Stimulated activated CD4-positive, alpha-beta T cell treated with anti-CD3 and anti-CD28 coated beads, Interleukin-12 subunit alpha, Interleukin-12 subunit beta, amount 100 ng/mL, for 48 hours (primary cell): ENCODE measurements at regions not wholly inside any gene's neighbourhood (a gene's known extent, or its start where the extent isn't known, plus 50 kb on each side); places are given as distances from the start of the nearest gene placed in this dataset.
A peak's percentile ranks its signal among the peaks of the same experiment; 100 is the strongest.
"Not testable (repeated sequence)": the region's sequence is repeated elsewhere in the genome, so short reads cannot be mapped to it uniquely, and the experiment has no call there.

Experiments
- DNase-seq, 3 donors: peaks; one replicate each; pipeline ENCODE4 v3.0.0-alpha.2; 2020; ENCODE audit warnings: low read depth in 2 of 3, low spot score in 1 of 3

DNA sequence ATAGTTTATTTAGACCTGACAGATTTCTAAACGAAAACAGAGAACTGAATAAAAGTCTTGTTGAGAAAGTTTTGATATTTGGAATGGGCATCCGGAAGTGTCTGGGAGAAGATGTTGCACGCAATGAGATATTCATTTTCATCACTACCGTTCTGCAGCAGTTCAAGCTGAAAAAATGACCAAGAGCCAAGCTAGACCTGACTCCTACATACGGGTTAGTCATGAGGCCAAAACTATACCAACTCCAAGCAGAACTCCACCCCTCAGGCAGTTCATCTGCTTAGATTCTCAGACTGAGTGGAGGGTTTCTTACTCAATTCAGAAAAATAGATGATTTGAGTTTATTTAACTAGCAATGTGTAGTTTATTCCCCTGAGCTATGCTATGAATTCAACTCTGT, 95.4 kb upstream of the ANXA1 start:
- DNase-seq = no peak

GRCh38 chr9:73054091-73054490, 97.6 kb upstream of the ANXA1 start:
- DNase-seq = no peak

DNA sequence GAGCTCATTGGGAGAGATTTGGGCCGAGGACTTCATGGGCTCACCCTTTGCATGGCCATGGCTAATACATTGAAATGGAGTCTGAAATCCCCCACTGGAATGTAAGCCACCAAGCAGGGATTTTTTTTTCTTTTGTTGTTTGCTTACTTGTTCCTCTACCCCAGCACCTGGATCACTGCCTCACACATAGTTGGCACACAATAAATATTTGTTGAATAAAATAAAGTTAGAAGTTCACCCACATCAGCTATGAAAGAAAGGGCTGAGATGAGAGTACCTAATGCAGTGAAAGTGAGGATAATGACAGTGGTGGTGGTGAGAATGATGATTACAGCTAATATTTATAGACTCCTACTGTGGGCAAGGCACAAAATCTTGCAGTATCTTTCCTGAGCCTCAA, 98.1 kb upstream of the ANXA1 start:
- no peak for DNase-seq

GRCh38 chr9:73050887-73051550, 98.2 kb upstream of the ALDH1A1 start:
- no peak for DNase-seq

GRCh38 chr9:73050065-73050816, 97.4 kb upstream of the ALDH1A1 start:
- no peak for DNase-seq

DNA sequence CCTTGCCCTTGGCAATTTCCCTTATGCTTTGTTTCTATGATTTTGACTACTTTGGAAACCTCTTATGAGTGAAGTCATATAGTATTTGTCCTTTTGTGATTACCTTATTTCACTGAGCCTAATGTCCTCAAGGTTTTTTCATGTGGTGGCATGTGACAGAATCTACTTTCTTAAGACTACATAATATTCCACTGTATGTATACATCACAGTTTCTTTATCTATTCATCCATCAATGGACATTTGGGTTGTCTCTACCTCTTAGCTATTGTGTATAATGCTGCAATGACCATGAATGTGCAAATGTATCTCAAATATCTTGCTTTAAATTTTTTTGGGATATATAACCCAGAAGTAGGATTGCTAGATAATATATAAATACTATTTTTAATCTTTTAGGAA, 96.4 kb upstream of the ALDH1A1 start:
- DNase-seq = no peak

DNA sequence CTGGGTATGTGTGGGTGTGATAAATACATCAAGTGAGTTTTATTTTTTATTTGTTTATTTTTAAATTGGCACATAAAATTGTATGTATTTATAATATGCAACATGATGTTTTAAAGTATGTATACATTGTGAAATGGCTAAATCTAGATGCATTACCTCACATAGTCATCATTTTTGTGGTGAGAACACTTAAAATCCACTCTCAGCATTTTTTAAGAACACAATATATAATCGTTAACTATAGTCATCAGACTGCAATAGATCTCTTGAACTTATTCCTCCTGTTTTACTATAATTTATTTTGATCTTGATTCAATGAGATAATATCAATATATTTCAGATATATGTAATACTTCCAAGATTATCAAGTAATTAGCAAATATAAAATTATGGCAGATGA, 93.9 kb upstream of the ALDH1A1 start:
- no peak for DNase-seq

- DNase-seq = not testable (repeated sequence)
These were observed 91.9 kb upstream of the ALDH1A1 start for GRCh38 chr9:73044776-73045175.

DNA sequence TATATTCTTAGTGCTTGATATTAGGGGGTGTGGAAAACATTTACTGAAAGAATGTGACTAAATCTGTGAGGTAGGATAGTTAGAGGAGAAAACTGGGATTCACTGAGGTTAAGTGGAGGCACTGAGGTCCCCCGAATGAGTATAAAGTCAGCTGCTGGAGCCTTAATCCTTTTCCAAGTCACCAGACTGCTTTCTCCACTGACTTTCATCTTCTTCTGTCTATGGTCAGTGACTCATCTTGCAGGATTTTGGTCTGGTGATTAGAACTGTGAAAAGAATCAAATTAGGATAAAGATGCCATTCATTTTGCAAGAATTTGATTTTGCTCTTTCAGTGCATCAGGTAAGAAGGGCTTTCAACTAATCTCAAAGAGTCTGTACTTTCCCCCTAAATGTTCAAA, 89.3 kb upstream of the ALDH1A1 start:
- no peak for DNase-seq

DNA sequence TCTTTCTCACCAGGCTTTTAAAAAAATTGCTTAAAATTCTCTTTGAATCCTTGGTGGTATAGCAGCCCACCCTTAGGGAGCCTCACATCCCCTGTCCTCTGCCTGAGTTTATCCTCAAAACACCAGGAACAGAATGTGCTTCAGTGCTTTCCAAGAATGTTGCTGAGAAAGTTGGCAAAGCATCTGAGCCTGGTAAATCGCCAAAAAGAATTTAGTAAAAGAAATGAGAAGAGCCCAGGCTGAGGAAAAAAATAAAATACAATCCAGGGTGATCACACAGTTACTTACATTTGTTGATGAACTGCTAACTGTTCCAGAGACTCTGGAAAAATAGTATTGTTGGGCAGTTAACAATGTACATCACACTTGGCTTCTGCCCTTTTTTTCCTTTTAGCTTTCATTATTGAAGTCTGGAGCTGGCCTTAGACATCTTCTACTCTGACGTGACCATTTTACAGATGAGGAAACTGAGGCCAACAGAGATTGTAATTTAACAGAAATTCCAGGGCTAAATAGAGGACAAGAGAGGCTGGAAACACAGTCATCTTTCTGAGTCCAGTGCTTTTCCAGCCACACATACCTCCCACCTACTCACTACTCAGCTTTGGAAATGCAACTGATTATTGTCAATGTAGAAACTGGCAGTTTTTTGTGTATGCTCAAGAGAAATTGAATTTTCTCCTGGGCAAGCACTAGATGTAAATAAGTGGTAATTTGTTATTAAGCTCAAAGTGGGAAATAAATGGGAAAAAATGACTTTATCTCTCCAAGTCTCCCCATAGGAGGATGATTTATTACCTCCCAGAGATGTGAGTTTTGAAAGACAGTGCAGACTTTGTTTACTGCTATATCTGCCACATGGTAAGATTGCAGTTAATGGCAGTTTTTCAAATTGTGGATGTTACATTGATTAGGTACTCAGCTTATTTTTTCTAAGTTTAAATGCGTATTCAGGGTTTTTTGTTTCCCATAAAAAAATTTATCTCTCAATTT, 86.7 kb upstream of the ALDH1A1 start:
- DNase-seq = no peak

- DNase-seq = no peak
These were observed 85.8 kb upstream of the ALDH1A1 start for GRCh38 chr9:73038613-73039012.

GRCh38 chr9:73038089-73038509, 85.2 kb upstream of the ALDH1A1 start:
- no peak for DNase-seq

DNA sequence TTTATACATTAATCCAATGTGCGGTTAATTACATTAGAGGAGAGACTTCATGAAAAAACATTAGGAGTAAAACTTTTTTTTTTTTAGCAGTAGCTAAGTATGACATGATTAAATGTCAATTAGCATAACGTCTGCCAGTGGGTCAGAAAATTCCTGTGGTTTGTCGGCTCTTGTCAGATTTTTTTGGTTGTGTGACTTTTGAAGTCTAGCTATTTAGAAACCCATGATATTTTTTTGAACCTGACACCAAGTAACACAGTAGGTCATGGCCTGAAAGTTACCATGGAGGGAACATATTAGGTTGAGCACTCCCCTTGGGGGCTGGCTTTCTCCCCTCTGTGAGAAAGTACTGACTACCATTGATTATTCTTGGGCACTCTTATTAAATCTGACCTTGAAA, 84.8 kb upstream of the ALDH1A1 start:
- no peak for DNase-seq

DNA sequence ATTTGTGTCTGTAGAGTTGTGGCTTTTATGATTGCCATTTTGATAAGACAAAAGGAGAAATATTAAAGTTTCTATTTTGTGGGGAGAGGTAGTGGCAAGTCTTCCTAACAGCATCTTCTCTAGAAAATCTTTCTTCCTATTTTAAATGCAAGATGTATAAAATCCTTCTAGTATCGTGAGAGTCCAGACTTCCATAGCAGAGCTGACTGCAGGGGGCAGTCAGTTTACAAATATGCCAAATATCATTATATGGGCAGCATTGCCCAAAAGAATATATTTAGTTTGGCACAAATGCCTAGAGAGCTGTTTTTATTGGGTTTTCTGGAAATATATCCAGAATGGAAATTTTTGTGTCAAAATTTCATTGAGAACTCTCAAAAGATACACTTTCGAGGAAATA, 82.1 kb upstream of the ALDH1A1 start:
- no peak for DNase-seq

GRCh38 chr9:73031350-73031749, 78.5 kb upstream of the ALDH1A1 start:
- DNase-seq = no peak

- no peak for DNase-seq
These were observed 77.6 kb upstream of the ALDH1A1 start for GRCh38 chr9:73030370-73031030.

DNA sequence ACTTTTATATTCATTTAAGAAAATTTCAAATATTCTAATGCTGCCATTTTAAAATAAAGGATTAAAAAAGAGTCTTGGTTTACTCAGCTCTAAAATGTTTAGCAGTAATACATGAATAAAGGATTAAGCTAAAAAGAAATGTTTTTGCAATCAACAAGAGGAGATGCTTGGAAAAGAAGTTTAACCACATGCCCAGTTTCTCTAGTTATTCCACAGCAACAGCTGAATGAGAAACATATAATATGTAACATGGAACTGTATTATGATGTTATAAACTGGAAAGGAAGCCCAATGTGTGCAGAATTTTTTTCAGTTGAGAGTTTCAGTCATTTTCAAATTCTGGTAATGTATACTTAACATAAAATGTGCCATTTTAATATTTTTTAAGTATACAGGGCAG, 76.5 kb upstream of the ALDH1A1 start:
- DNase-seq = no peak

GRCh38 chr9:73026375-73026774, 73.5 kb upstream of the ALDH1A1 start:
- DNase-seq = no peak

- DNase-seq = no peak
These were observed 71.8 kb upstream of the ALDH1A1 start for GRCh38 chr9:73024601-73025034.

DNA sequence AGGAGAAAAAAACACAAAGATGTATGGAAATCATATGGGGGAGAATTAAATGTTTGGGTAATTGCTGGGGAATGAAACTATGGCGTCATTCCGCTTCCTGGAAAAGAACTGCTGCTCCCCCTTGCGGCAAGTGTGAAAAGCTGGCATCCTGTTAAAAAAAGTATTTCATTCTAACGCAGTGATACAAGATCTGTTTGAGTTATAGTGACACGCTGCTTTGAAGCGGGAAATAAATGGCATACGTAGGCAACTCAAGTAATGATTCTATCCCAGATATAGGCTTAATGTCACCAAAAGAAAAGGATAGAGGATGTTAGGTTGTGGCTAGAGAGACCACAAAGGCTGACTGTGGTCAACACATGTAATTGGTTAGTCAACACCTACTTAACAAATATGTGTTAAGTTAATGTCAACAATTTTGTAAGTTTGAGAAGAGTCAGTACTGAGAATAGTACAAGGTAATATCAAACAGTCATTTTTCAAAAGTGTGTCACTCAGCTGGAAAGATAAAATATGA, 70.2 kb upstream of the ALDH1A1 start:
- DNase-seq = peak; percentile 2 to 37 (median 24)

- no peak for DNase-seq
These were observed 69.5 kb upstream of the ALDH1A1 start for GRCh38 chr9:73022353-73022752.
